PC-3 (cell line): ENCODE measurements at regions not wholly inside any gene's neighbourhood (a gene's known extent, or its start where the extent isn't known, plus 50 kb on each side); places are given as distances from the start of the nearest gene placed in this dataset.

ENCODE experiments used
- ATAC-seq: fragments of 200-7000 bp; cut with Tn5 transposase; 2 replicates; pipeline ENCODE4 v1.9.1; 2020; ENCODE audit warnings: mild to moderate bottlenecking, moderate library complexity
- BruUV-seq: library from RNA; stranded (reverse); fragments of 400-500 nt; replicated peaks from 2 replicates; lab custom pipeline; 2021; lab: Mats Ljungman, UMichigan
- CTCF ChIA-PET: fragments of 300-600 bp; sonication (Branson Sonifier 250); formaldehyde crosslinking; loops from one replicate; lab custom pipeline; 2022; ENCODE audit warnings: antibody characterized with exemption; lab: Charles Lee
- POLR2A ChIA-PET: fragments of 300-600 bp; sonication (Branson Sonifier 250); formaldehyde crosslinking; loops from one replicate; lab custom pipeline; 2022; ENCODE audit warnings: antibody characterized with exemption; ENCODE audit not compliant: unreplicated experiment; lab: Charles Lee
- DNase-seq: peaks from one replicate; pipeline ENCODE4 v3.0.0-alpha.2; 2015
- H2AFZ ChIP-seq: fragments of 300-600 bp; sonication (generic); 2 replicates; pipeline ENCODE4 v1.6.0; 2016; ENCODE audit warnings: antibody characterized with exemption, low read length
- H3F3A ChIP-seq: fragments of 300-600 bp; sonication (generic); one replicate; pipeline ENCODE4 v1.6.0; 2017; ENCODE audit warnings: antibody characterized with exemption, low read length, control low read depth, mild to moderate bottlenecking; ENCODE audit not compliant: unreplicated experiment
- H3K27ac ChIP-seq: fragments of 300-600 bp; sonication (generic); 2 replicates; pipeline ENCODE4 v1.5.1; 2016; ENCODE audit warnings: mild to moderate bottlenecking, low read length
- H3K27me3 ChIP-seq: fragments of 300-600 bp; sonication (generic); 2 replicates; pipeline ENCODE4 v1.6.1; 2016; ENCODE audit warnings: low read length, mixed read lengths
- H3K36me3 ChIP-seq: fragments of 300-600 bp; sonication (generic); 2 replicates; pipeline ENCODE4 v1.6.1; 2016; ENCODE audit warnings: low read depth, mixed run types, low read length, mixed read lengths
- H3K4me1 ChIP-seq: fragments of 300-600 bp; sonication (generic); 2 replicates; pipeline ENCODE4 v1.5.1; 2016; ENCODE audit warnings: low read length; ENCODE audit not compliant: insufficient read depth
- H3K4me2 ChIP-seq: fragments of 300-600 bp; sonication (generic); 2 replicates; pipeline ENCODE4 v1.6.0; 2016; ENCODE audit warnings: low read length
- H3K4me3 ChIP-seq: fragments of 300-600 bp; sonication (generic); 2 replicates; pipeline ENCODE4 v1.5.1; 2016; ENCODE audit warnings: mild to moderate bottlenecking, low read length, mixed read lengths
- H3K79me2 ChIP-seq: fragments of 300-600 bp; sonication (generic); 2 replicates; pipeline ENCODE4 v1.6.1; 2017; ENCODE audit warnings: low read length, mixed read lengths
- H3K9ac ChIP-seq: fragments of 300-600 bp; sonication (generic); 2 replicates; pipeline ENCODE4 v1.6.0; 2016; ENCODE audit warnings: mild to moderate bottlenecking, low read length
- H3K9me2 ChIP-seq: fragments of 300-600 bp; sonication (generic); replicated peaks from 2 replicates; pipeline ENCODE4 v1.6.1; 2016; ENCODE audit warnings: mixed run types, low read length, mixed read lengths
- H3K9me3 ChIP-seq: fragments of 300-600 bp; sonication (generic); 2 replicates; pipeline ENCODE4 v1.6.1; 2016; ENCODE audit warnings: low read length, mixed read lengths
- H4K20me1 ChIP-seq: fragments of 300-600 bp; sonication (generic); 2 replicates; pipeline ENCODE4 v1.6.1; 2016; ENCODE audit warnings: low read length, mixed read lengths
- EZH2 ChIP-seq: fragments of 300-600 bp; sonication (generic); IDR thresholded peaks from one replicate; pipeline ENCODE4 v1.6.1; 2017; ENCODE audit warnings: antibody characterized with exemption, mild to moderate bottlenecking, low read length; ENCODE audit not compliant: unreplicated experiment
- EZH2phosphoT487 ChIP-seq: fragments of 300-600 bp; sonication (generic); IDR thresholded peaks from 2 replicates; pipeline ENCODE4 v1.6.1; 2018; ENCODE audit warnings: mild to moderate bottlenecking, antibody characterized with exemption, low read length, borderline replicate concordance
- intact Hi-C: fragments of 100-400 bp; cut with micrococcal nuclease; formaldehyde crosslinking; loops from 2 replicates; pipeline ENCODE4 v1.9.0; 2023
- TF ChIP-seq, protein P1 (sequence below): fragments of 300-600 bp; sonication (generic); conservative IDR thresholded peaks from 2 replicates; pipeline ENCODE4 v1.5.1; 2017; ENCODE audit warnings: antibody characterized with exemption, low read depth, mild to moderate bottlenecking, low read length

DNA sequence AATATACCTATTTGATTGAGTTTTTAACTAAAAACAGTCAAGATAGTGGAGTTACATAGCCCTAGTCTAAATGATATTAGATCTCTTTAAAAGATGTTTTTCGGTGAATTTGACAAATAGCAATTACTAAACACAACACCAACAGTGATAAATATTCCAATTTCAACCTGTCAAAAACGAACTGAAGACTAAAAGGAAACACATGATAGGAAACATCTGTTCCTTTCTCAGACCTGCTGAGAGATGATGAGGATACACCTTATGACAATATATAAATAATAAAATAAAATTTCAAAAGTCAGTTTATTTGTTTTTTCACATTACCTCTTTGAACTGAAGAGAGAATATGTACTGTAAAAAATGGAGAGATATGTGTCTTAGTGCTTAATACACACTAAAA is 232.7 kb downstream of the RASSF9 start:
- no peak for DNase-seq
- Histone ChIP-seq H3K9me3 (no peaks in the 10 kb centered on the region), H3K9ac (no peak overlapping the region), H4K20me1 (no peaks in the 10 kb centered on the region), H3K9me2 (no peaks in the 10 kb centered on the region), H3K36me3 (no peaks in the 10 kb centered on the region), H3F3A (no peaks in the 10 kb centered on the region), H3K4me2 (no peak overlapping the region), H3K4me3 (no peak overlapping the region), H3K79me2 (no peaks in the 10 kb centered on the region), H3K4me1 (peaks cover 6% of the 10 kb centered on the region), H3K27me3 (no peaks in the 10 kb centered on the region), H3K27ac (no peak overlapping the region), H2AFZ (no peak overlapping the region)
- ATAC-seq = no peak
- CTCF ChIA-PET = no interaction called here
- POLR2A ChIA-PET = no interaction called here
- no peak for TF ChIP-seq EZH2
- TF ChIP-seq EZH2phosphoT487 = no peak
- intact Hi-C loops = no loop called here
- no TSS peak for BruUV-seq

DNA sequence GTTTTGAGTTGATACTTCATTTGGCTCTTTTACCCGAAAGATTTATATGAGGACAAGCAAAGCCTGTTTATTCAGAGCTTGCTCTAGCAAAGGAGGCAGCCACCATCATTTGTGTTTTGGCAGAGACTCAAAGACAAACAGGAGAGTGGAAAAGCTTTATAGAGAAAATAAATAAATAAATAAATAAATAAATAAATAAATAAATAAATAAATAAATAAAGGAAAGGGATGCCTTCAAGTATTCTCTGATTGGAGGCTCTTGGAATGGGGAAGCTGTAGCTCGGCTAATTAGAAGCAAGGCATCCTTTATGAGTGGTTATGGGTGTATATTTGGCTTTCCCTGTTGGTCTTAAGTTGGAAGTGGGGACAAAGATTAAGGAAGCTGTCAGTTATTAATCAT is 229.8 kb downstream of the RASSF9 start:
- Histone ChIP-seq H3F3A (no peaks in the 10 kb centered on the region), H3K4me2 (no peak overlapping the region), H3K79me2 (no peaks in the 10 kb centered on the region), H3K4me3 (no peak overlapping the region), H3K27me3 (no peaks in the 10 kb centered on the region), H3K27ac (no peak overlapping the region), H3K9me2 (no peaks in the 10 kb centered on the region), H3K36me3 (no peaks in the 10 kb centered on the region), H4K20me1 (no peaks in the 10 kb centered on the region), H2AFZ (no peak overlapping the region), H3K9ac (no peak overlapping the region), H3K4me1 (peaks cover 6% of the 10 kb centered on the region), H3K9me3 (no peaks in the 10 kb centered on the region)
- no peak for ATAC-seq
- CTCF ChIA-PET = no interaction called here
- BruUV-seq = no TSS peak
- POLR2A ChIA-PET = no interaction called here
- DNase-seq = no peak
- TF ChIP-seq EZH2phosphoT487 (no peak), EZH2 (no peak)
- TF ChIP-seq, protein P1, sequence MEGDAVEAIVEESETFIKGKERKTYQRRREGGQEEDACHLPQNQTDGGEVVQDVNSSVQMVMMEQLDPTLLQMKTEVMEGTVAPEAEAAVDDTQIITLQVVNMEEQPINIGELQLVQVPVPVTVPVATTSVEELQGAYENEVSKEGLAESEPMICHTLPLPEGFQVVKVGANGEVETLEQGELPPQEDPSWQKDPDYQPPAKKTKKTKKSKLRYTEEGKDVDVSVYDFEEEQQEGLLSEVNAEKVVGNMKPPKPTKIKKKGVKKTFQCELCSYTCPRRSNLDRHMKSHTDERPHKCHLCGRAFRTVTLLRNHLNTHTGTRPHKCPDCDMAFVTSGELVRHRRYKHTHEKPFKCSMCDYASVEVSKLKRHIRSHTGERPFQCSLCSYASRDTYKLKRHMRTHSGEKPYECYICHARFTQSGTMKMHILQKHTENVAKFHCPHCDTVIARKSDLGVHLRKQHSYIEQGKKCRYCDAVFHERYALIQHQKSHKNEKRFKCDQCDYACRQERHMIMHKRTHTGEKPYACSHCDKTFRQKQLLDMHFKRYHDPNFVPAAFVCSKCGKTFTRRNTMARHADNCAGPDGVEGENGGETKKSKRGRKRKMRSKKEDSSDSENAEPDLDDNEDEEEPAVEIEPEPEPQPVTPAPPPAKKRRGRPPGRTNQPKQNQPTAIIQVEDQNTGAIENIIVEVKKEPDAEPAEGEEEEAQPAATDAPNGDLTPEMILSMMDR = no peak
- intact Hi-C loops = no loop called here

DNA sequence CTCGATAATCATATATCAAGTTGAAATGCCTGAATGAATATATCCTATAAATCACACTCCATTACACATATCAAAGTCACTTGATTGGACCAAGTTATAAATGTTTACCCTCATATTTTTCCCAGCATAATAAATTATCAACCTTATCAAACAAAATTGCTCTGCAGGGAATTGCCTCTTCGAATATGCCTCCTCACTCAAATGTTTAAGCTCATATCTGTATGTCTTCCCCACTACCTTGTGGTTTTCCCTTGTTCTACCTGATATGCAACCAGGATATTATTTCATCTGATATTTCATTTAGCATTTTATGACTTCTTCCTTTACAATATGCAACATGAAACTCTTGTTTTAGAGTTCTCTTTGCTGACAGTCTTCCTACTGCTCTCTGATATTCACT is 226.4 kb downstream of the RASSF9 start:
- BruUV-seq = no TSS peak
- Histone ChIP-seq H3K4me3 (no peak overlapping the region), H3K79me2 (no peaks in the 10 kb centered on the region), H3K4me2 (no peak overlapping the region), H3K9me2 (no peaks in the 10 kb centered on the region), H3K9ac (no peak overlapping the region), H2AFZ (no peak overlapping the region), H4K20me1 (no peaks in the 10 kb centered on the region), H3F3A (no peaks in the 10 kb centered on the region), H3K9me3 (no peaks in the 10 kb centered on the region), H3K36me3 (no peaks in the 10 kb centered on the region), H3K27ac (no peak overlapping the region), H3K4me1 (peaks cover 6% of the 10 kb centered on the region), H3K27me3 (no peaks in the 10 kb centered on the region)
- CTCF ChIA-PET = no interaction called here
- DNase-seq (no peak), ATAC-seq (no peak)
- POLR2A ChIA-PET = interaction anchor here (0.6 kb wide), 1 partner anchor 514 kb away, joined by 5 read pairs; no protein-coding TSS in a partner anchor
- TF ChIP-seq, protein P1 = no peak
- no peak for TF ChIP-seq EZH2phosphoT487
- TF ChIP-seq EZH2 = no peak
- intact Hi-C loops = no loop called here
